Fibroblast of mammary gland (primary cell): ENCODE measurements at regions not wholly inside any gene's neighbourhood (a gene's known extent, or its start where the extent isn't known, plus 50 kb on each side); places are given as distances from the start of the nearest gene placed in this dataset.

Experiments
- DNase-seq: peaks from one replicate; pipeline ENCODE4 v3.0.0-alpha.2; 2010; ENCODE audit warnings: low read depth
- H3K4me3 ChIP-seq: 2 replicates; pipeline ENCODE4 v1.5.1; 2011; ENCODE audit warnings: low read depth, mild to moderate bottlenecking, low read length, moderate library complexity; ENCODE audit not compliant: control insufficient read depth
- TF ChIP-seq, protein P1 (sequence below): conservative IDR thresholded peaks from 2 replicates; pipeline ENCODE4 v1.5.1; 2011; ENCODE audit warnings: low read depth, low read length, inconsistent platforms; ENCODE audit not compliant: control insufficient read depth, insufficient read depth

DNA sequence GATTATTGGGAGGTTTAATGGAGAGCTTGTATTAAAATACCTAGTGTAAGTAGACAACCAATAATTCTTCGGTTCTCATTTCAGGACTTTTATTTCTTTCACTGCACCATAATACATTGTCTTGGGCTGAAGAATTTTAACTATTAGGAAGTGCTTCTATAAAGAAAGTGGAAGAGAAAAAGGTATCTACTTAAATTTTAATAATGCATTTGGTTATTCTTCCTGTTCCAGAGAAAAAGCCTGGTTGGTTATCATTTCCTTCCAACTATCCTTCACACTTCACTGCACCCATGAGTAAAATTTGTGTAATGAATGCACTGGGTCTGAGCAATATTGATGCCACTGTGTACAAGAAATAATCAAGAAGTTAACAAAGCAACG lies 629.0 kb upstream of the DPP6 start:
- no peak overlapping the region for H3K4me3 ChIP-seq
- TF ChIP-seq, protein P1, sequence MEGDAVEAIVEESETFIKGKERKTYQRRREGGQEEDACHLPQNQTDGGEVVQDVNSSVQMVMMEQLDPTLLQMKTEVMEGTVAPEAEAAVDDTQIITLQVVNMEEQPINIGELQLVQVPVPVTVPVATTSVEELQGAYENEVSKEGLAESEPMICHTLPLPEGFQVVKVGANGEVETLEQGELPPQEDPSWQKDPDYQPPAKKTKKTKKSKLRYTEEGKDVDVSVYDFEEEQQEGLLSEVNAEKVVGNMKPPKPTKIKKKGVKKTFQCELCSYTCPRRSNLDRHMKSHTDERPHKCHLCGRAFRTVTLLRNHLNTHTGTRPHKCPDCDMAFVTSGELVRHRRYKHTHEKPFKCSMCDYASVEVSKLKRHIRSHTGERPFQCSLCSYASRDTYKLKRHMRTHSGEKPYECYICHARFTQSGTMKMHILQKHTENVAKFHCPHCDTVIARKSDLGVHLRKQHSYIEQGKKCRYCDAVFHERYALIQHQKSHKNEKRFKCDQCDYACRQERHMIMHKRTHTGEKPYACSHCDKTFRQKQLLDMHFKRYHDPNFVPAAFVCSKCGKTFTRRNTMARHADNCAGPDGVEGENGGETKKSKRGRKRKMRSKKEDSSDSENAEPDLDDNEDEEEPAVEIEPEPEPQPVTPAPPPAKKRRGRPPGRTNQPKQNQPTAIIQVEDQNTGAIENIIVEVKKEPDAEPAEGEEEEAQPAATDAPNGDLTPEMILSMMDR, result no peak
- DNase-seq, result no peak

DNA sequence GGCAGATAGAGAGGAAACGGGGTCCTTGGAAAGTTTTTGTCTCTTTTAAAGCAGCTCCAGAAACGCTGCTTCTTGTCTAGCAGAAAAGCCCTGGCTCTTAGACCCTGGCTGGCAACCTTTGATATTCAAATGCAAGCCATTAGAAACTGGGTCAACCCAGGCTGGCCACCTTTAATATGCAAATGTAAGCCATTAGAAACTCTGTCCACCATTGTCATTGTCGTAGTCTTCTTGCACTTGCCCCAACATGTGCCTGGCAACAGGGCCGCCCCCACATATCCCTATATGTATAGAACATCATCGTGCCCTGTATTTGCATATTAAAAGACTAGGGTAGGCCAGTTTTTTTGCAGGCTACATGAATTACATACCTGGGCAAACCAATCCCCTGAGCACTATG lies 621.3 kb upstream of the DPP6 start:
- TF ChIP-seq, protein P1, result no peak
- DNase-seq, result no peak
- H3K4me3 ChIP-seq, result no peak overlapping the region

DNA sequence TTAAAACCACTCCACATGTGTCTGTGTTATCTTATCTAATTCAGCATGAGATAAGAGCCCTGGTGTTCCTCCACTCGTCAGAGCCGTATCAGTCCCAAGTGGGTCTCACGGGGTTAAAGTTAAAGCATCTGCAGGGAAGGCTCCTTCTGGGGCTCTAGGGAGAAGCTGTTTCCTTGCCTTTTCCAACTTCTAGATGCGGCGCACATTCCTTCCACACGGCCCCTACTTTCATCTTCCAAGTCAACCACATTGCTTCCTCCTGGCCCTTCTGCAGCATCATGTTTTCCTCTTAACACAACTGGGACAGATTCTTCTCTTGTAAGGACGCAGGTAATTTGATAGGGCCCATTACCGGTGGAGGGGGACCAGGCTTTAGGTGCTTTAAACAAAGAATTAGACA lies 620.1 kb upstream of the DPP6 start:
- DNase-seq, result no peak
- no peak overlapping the region for H3K4me3 ChIP-seq
- TF ChIP-seq, protein P1, result no peak

DNA sequence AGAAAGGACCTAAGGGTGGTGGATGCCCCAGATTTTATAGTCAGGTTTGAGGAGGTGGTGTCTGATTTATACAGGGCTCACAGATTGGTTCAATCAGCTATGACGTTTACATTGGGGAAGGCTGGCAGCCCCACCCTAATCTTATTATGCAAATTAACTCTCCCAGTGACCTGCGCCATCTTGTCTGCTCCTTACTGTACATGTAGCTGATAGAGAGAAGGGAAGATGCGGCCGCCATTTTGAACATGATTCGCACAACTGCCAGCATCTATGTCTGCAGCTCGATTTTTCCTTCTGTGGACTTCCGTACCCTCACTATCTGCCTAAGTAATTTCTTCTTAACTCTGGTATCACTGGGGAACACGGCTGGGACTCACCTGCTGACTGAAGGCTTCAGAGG lies 619.0 kb upstream of the DPP6 start:
- TF ChIP-seq, protein P1, result no peak
- DNase-seq, result no peak
- H3K4me3 ChIP-seq, result no peak overlapping the region

DNA sequence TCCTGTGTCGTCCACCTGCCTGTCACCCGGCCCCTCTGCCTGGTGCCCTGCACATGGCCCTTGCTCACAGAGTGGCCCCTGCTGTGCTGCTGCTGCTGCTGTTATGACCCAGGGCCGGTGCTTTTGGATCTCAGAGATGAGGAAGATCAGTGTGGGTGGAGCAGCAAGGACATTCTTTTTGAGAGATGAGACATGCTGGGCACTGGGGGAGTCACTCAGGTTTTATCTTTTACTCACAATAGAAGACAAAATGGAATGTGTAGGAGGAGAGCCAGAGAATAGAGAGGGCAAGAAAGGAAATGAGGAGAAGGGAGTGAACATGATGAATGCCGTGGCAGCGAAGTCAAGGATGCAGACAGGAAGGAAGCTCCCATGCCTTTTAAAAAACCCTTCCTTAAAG lies 611.5 kb upstream of the DPP6 start:
- no peak for DNase-seq
- no peak overlapping the region for H3K4me3 ChIP-seq
- TF ChIP-seq, protein P1, result no peak

DNA sequence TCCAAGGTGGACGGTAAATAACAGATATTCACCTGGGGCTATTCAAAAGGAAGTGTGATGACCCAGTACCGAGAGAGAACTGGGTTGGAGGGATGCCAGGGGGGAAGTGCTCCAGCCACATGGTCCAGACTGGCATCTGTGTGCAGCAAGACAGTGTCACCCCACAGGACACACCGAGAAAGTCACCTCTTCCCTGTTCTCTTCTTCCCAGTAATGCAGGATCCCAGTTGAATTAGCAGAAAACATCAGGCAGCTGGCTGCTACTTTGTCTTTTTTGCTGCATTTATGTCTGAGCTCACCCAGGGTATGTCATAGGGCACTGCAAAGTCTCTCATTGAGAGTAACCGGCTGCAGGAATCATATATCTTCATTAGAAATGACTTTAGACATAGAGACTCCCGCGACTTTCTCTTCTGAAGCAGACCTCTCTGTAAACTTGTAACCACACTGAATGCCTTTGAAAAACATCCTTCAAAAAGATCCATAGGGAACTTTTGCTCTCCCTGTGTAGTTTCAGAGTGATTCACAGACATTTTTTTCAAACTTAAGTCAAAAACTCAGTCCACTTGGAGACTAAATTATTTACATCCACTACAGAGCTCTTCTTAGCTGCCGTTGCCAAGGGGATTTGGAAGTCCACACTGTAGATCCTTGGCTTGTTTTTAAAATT lies 609.0 kb upstream of the DPP6 start:
- TF ChIP-seq, protein P1, result no peak
- H3K4me3 ChIP-seq, result no peak overlapping the region
- DNase-seq, result no peak

DNA sequence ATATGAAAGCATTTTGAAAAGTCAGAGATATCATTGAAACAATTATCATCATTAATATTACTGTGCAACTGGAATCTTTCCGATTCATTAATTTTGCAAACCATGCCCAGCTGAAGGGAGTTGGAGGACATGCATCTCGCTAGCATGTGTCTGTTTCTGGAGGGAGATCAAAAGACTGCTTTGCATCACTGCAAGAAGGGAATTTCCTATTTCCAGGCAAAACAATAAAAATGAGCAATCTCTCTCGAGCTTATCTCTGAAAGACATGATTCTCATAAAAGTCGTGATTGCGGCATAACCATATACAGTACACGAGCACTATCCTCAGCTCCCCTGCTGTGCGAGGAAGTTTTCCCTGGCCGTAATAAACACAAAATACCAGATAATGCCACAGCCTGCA lies 607.6 kb upstream of the DPP6 start:
- no peak overlapping the region for H3K4me3 ChIP-seq
- TF ChIP-seq, protein P1, result no peak
- no peak for DNase-seq
